AG08396 (cell line): ENCODE measurements at regions not wholly inside any gene's neighbourhood (a gene's known extent, or its start where the extent isn't known, plus 50 kb on each side); places are given as distances from the start of the nearest gene placed in this dataset.
A peak's percentile ranks its signal among the peaks of the same experiment; 100 is the strongest.

ENCODE experiments used
- DNase-seq: peaks from one replicate; pipeline ENCODE4 v3.0.0; 2012; ENCODE audit warnings: low spot score, mixed read lengths

- no peak for DNase-seq
Observed at GRCh38 chr17:79521225-79521624, 89.6 kb downstream of the RBFOX3 start.

DNA sequence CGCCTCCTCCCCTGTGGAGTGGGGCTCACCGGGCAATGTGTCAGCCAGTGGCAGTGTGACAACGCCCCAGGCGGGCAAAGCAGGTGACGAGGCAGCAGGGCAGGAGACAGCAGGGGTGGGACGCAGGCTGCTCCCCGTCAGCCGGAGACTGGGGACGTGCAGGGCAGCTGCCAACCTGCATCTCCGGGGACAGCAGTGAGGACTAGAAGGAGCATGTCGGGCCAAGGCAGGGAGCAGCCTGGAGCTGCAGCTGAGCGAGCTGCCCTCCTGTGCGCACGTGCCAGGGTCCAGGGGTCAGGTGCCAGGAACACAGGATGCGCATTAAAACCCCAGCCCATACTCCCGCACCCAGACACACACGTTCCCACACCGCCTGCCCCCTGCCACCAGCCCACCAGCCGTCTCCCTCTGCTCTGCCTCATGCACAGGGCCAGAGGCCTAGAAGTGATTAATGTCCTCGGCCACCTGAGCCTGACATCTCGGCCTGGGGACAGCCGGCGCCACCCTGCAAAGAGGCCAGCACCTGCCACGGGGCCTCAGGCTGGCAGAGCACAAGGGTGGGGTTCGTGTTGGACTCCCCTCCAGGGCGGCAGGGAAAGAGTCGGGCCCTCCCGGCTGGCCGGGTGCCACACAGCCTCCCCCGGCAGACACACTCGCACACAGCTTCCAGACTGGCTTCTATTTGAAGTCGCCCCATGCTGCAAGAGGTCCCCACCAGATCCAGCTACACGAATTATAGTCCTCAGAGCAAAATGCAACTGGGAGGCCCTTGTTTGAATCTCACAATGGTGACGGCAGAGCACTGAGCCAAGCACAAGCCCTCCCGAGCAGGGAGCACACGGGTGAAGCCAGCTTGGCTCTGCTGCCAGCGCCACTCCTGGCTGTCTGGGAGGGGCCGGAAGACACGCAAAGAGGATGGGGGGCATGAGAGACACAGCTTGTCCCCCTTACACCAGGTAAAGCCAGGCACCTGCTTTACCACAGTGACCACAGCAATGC is 90.4 kb downstream of the RBFOX3 start:
- no peak for DNase-seq

DNA sequence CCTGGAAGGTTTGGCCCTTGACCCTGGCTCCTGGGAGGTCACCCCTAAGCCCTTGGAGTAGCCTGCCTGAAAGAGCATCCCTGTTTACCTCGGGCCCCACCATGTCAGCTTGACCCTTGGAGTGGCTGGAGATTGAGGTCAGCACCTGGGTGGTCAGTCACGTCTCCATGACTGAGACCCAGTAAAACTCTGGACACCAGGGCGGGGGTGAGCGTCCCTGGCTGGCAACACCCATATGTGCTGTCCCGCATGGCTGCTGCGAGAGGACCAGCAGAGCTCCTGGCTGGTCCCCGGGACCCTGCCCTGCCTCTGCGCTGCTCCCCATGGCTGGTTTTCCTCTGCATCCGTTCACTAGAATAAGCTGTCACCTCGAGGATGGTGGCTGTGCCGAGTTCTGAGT is 91.2 kb downstream of the RBFOX3 start:
- no peak for DNase-seq

DNA sequence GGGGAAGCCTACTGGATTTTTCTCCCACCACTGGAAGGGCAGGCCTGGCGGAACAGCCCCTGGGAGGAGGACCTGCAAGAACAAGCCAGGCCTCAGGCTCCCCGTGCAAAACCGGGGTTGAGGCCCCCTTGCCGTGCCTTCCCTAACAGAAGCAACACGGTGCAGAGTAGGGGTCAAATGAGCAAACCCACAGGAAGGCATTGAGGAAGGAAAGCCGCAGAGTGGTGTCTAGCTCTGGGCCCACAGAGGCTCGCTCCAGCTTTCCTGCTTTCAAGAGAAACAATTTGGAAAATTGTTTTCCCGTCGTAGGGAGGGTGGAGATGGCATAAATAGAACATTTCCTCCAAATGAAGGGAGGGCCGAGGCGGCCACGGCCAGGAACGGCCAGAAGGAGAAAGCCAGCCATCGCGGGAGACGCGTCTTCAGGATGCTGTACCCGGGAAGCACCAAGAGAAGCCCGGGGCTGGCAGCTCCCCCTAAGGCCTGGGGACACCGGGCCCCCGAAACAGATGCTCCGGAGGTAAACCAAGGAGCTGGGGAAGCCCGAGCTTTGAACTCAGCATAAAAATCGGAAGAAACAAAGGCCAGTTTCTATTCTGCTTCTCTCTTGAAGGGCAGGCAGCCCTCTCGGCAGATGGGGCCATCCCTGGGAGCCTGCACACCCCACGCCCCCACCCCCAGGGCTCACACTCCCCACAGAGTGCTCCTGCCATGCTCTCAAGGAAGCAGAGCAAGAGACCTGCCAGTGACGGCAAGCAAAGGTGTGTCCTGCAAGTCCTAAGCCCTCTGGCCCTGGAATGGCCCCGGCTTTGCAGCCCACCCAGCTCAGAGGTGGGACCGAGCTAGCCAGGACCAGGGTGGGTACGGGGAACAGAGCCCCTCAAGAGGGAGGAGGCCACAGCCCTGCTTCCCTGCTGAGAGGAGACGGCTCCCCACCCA is 92.0 kb downstream of the RBFOX3 start:
- DNase-seq: no peak

GRCh38 chr17:79517827-79518584 is 92.8 kb downstream of the RBFOX3 start:
- no peak for DNase-seq

GRCh38 chr17:79515646-79516571 is 94.9 kb downstream of the RBFOX3 start:
- DNase-seq: peak; percentile 44

GRCh38 chr17:79515110-79515509 is 95.7 kb downstream of the RBFOX3 start:
- DNase-seq: no peak

GRCh38 chr17:79513820-79514535 is 96.9 kb downstream of the RBFOX3 start:
- no peak for DNase-seq

DNA sequence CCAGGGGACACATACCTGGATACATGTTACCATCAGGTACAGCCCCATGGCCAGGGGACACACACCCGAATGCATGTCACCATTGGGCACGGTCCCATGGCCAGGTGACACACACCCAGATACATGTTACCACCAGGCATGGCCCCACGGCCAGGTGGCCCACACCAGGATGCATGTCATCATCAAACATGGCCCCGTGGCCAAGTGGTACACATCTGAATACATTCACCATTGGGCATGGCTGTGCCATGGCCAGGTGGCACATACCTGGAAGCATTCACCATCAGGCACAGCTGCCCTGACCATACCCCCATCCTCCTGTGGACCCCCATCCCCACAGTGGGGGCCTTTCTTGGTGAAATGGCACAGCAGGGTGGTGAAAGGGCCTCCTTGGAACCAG is 97.6 kb downstream of the RBFOX3 start:
- no peak for DNase-seq

DNA sequence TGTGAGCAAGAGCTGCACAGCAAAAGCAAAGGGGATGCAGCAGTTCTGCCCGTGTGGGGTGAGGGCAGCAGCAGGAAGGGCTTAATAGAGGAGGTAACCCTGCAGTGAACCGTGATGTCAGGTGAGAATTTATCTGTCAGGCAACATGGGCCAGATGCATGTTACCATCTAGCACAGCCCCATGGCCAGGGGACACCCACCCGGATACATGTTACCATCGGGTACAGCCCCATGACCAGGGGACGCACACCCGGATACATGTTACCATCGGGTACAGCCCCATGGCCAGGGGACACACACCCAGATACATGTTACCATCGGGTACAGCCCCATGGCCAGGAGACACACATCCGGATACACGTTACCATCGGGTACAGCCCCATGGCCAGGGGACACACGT is 99.4 kb downstream of the RBFOX3 start:
- no peak for DNase-seq

DNA sequence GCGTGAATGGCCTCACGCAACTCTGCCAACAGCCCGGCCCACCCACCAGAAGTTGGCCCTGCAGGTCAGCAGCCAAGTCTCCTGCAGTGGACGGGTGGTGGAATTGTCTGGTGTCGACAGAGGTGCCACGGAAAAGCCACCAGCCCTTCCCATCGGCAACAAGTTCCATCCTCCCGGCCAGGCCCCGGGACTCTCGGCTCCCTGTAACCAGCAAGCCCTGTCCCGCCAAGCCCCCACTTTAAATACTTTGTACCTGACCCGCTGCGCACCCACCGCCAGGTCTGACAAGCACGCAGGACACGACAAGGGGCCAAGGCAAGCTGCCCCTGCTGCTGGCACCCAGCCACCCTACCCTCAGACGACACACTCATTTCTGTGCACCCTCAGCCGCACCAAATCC is 100.8 kb downstream of the RBFOX3 start:
- no peak for DNase-seq

DNA sequence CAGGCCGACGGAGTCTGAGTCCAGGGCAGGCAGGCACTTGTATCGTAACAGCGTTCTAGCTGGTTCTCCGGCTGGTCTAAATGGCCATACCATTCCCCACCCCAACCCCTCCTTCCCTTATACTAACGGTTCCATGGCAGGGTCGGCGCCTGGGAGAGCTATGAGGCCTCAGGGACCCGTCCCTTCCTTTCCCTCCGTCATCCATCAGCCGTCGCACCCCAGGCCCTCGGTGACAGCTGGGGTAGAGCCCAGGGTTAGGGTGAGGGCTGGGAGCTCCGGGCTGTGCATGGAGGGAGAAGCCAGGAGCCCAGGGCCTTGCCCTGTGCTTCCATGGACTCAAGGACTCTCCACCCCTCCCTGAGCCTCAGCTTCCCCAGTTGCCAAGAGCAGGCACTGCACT is 101.4 kb downstream of the RBFOX3 start:
- DNase-seq: no peak

- DNase-seq: no peak
Observed at GRCh38 chr17:79509008-79509407, 101.8 kb downstream of the RBFOX3 start.

- no peak for DNase-seq
Observed at GRCh38 chr17:79508291-79508716, 102.5 kb downstream of the RBFOX3 start.

GRCh38 chr17:79506955-79507354 is 103.9 kb downstream of the RBFOX3 start:
- DNase-seq: no peak

DNA sequence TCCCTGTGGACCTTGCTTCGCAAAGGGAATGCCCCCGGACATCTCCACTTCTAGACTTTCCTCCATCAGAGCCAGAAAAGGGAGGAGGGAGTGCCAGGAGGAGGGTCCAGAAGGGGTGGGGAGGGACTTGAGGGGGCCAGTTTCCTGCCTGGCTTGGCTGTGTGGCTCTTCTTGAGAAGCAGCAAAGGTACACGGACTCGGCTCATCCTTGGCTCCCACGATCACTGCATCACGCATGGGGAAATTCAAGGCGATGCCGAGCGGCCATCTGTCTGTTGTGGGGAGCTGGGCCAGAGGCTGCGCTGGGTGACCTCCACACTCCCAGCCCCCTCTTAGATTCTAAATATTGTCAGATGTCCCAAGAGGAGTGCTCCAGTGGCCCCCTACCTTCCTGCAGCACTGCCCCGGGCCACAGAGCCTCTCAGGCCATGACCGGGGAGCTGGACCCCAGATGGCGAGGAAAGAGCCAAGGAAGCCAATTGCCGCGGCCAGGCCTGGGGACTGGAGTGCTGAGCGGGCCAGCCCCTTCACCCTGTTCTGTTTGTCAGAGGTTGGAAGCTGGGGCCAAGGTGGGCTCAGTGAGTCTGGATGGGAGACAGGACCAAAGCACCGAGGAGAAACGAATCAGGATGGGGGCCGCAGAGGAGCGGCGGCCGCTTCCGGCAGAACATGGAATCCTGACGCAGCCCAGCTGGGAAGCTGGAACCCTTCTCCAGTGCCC is 104.5 kb downstream of the RBFOX3 start:
- no peak for DNase-seq

GRCh38 chr17:79505199-79505598 is 105.7 kb downstream of the RBFOX3 start:
- no peak for DNase-seq

- no peak for DNase-seq
Observed at GRCh38 chr17:79504181-79504605, 106.7 kb downstream of the RBFOX3 start.

GRCh38 chr17:79503126-79503839 is 107.6 kb downstream of the RBFOX3 start:
- DNase-seq: no peak
